GM19372 (cell line): ENCODE measurements at regions not wholly inside any gene's neighbourhood (a gene's known extent, or its start where the extent isn't known, plus 50 kb on each side); places are given as distances from the start of the nearest gene placed in this dataset.

ENCODE experiments used
- ATAC-seq: cut with Tn5 transposase; IDR thresholded peaks from one replicate; pipeline ENCODE4 v1.9.1; 2021; ENCODE audit warnings: mild to moderate bottlenecking, low read depth, moderate library complexity; ENCODE audit not compliant: unreplicated experiment

DNA sequence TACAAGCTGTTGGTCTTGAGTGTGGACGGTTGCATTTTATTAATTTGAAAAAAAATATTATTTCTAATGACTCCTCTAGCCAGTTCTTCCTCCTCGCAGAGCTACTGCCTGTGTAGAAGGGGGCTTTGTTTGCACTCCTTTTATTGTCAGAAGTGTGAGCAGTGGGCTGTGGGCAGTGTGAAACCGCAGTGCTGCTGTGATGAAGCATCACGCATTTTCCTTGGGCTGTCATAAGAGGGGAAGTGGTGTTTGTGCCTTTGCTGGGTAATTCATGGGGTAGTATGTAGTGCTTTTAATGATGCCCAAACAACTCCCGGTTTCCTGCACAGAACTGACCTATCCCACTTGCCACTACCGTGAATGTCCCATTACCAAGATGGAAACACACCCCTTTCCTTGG, 357.3 kb downstream of the ZNF536 start:
- ATAC-seq, result no peak

DNA sequence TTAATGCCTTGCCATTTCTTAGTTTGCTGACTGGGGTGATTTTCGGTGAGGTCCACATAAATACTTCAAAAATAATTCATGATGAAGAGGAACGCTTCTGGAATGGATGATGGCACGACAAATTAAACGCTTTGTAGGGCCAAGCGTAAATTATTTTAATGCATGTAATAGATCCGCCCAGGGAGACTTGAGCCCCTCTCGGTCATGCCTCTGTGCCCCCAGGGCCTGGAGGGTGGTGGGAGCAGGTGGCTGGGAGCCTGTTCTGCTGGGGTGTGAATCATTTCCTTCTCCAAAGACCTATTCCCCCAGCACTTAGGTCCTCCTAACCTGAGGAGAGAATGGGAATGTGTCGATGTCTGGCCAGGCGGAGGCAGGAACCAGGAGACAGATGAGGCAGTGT, 350.6 kb downstream of the ZNF536 start:
- no peak for ATAC-seq

GRCh38 chr19:30722186-30722585, 350.0 kb downstream of the ZNF536 start:
- no peak for ATAC-seq

- no peak for ATAC-seq
Observed at GRCh38 chr19:30719999-30720345, 347.8 kb downstream of the ZNF536 start.

DNA sequence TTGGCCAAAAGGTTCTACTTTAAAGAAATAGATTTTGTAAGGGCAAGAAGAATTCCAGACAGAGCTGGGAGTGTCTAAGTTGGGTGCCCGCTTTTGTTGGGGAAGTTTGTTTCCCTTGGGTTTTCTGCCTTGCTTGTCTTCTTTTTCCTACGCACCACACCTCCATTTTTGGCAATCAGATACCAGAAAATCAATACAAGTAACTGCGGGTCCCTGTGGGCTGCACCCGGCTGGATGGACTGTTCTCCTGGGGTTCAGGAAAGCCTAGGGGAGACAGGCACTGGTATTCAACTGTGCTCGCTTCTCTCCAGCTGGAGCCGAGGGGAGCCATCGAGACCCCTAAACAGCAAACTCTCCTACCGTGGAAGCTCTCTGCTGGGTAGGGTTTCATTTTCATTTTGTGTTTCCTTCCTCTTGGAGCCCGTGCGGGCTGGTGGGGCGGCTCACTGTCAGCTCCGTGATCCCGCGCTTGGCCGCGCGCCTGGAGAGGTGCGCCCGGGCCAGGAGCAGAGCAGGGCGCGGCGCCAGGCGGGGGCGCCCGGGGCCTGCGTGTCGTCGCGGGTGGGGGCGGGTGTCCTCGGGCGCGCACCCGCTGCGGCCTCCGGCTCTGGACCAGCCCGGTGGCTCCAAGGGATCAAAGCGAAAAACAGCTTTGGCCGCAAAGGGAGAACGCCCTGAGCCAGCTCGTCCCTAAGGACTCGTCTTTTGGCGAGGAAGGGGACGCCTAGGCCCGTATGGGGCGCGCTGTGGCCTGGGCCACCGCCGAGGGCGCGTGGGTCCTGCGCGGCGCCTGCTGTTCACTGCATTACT, 347.2 kb downstream of the ZNF536 start:
- ATAC-seq, result peak; percentile 46

DNA sequence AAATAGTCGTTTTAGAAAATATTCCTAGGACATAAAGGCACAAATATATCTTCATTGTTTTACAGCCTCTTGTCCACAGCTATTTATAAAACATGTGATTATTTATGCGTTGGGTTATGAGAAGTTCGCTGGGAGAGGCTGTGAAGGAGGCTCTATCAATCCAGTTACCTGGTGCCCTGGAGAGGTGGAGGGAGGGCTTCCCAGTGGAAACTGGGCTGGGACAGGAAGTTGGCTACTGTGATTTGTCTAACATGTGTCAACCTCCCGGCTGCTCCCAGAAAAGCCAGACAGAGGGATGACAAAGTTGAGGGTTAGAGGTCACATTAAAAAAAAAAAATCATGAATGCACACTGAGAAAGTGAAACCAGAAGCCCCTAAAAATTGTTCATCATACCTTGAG, 346.5 kb downstream of the ZNF536 start:
- no peak for ATAC-seq

DNA sequence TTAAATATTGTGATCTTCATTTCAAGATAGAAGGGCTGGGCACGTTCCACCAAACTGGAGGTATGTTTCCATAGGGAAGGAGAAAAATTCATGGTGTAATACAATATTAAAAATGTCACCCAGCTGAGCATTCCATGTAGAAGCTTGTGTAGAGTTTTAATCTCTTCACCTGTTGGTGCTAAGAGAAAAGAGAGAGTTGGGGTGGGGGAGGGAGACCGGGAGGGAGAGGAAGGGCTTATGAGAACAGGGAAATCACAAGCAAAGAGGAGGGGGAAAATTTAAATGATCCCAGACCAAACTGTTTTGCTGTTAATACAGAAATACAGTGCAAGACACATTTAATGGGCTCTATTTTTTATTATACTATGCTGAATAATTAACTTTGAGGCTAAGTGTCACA, 345.8 kb downstream of the ZNF536 start:
- no peak for ATAC-seq

GRCh38 chr19:30717381-30717780, 345.2 kb downstream of the ZNF536 start:
- ATAC-seq, result no peak

DNA sequence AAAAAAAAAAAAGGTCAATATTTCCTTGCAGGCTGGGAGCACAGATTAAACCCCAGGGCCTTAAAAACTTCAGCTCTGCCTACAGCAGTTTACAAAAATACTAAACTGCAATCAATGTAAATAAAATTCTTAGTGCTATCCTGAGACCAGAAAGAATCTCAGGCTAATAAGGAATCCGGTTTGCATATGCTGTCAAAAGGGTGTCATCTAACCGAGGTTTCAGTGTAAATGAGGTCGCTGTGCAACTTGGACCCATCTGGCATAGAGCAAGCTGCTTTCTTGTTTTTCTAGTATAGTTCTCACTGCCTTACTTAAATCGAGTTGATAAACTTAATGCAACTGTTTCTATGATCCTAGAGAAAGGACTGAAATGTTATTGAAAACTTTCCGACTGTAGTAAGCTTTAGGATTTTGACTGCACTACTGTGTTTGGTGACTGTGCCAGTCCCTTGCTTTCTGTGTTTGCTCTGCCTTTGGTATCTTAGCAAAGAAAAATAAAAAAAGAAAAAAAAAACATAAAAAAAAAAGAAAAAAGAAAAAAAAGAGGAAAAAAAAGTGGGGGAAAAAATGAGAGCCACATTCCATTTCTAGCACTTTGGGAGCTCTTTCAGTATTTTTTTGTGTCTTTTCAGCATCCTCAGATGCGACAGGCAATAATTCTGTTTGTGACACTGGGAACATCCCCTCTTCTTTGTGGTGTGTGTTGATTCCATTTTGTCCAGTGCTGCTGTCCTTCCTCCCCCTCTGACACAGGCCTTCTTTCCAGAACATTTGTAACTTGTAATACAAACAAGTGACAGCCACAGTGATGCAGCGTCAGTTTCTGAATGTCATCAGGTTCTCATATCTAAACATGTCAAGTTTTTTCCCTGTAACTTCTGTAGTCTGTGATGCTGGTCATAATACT, 340.5 kb downstream of the ZNF536 start:
- no peak for ATAC-seq

DNA sequence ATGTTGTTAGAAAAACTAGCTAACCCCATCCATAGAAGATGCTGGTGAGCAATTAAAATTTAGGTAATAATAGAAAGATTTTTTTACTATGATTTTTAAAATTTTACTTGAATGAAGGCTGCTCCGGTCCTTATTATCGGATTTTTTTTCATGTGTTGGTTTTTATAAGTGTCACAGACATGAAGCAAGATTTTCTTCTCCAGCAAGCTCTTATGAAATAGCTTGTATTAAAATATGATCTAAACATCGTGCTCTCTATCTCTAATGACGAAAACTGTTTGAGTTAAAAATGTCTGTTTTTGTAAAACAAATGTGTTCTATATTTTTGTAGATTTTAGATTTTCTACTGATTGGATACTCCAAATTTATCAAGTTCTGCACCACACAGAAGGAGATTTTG, 339.6 kb downstream of the ZNF536 start:
- ATAC-seq, result no peak

- no peak for ATAC-seq
Observed at GRCh38 chr19:30711296-30711695, 339.1 kb downstream of the ZNF536 start.

- ATAC-seq, result no peak
Observed at GRCh38 chr19:30710721-30711120, 338.5 kb downstream of the ZNF536 start.

DNA sequence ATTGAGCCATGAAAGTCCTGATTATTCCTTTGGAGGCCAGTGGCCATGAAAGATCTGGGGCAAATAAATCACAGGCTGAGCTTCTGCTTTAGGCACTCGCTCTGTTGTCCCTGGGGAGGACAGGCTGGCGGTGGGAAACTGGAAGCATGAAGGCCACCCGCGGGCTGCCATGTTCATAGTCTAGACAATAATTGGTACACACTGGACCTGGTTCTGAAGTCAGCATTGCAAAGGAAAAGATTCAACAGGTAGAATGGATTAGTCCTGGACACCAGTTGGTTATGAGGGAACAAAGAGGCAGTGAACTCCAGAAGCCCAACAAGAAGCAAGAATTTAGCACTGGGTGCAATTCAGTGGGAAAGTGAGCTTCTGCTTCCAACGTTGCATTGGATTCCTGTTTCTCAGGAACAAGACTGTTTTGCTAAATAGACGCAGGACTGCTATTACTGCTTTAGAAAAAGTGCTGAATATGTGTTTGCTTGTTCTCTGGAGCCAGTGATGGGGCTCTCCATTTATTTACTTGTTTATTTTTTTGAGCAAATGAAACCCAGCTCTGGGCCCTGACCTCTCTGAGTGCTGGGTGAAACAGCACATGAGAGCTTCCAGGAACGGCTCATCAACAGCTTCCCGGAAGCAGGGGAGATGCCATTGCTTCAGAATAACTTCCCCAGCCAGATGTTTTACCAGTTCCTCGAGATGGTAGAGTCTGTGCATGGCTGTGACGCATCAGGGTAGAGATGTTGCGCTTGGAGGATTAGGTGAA, 336.4 kb downstream of the ZNF536 start:
- no peak for ATAC-seq

DNA sequence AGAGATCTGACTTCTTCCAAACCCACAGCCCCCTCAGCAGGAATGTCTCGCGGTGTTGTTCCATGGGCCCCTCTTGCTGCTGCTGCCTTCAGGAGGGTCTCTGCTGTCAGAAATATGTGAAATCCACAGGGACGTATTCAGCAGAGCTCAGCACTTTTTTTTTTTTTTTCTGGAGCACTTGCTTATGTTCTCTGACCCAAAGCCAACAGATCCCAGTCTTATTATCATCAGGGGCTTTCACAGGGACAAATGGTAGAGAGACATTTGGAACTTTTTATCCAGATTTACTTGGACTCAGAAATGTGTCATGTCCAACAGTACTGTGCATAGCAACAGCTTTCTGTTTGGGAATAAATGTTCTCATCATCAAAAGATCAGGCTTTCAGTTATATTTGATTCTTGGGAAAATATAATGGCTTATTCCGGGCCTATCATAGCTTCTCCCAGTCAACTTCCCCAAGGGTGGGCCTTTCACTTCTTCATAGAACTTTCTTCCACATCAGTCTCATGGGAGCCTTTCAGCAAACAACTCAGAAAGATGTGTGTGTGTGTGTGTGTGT, 332.7 kb downstream of the ZNF536 start:
- no peak for ATAC-seq

- no peak for ATAC-seq
Observed at GRCh38 chr19:30703645-30704044, 331.5 kb downstream of the ZNF536 start.

DNA sequence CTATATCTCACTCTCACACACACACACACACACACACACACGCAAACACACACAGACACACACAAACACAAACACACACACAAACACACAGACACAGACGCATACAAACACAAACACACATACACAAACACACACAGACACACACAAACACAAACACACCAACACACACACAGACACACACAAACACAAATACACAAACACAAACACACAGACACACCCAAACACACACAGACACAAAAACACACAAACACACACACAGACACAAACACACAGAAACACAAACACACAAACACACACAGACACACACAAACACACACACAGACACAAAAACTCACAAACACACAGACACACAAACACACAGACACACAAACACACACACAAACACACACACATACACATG, 329.0 kb downstream of the ZNF536 start:
- no peak for ATAC-seq

- no peak for ATAC-seq
Observed at GRCh38 chr19:30699871-30700280, 327.7 kb downstream of the ZNF536 start.

DNA sequence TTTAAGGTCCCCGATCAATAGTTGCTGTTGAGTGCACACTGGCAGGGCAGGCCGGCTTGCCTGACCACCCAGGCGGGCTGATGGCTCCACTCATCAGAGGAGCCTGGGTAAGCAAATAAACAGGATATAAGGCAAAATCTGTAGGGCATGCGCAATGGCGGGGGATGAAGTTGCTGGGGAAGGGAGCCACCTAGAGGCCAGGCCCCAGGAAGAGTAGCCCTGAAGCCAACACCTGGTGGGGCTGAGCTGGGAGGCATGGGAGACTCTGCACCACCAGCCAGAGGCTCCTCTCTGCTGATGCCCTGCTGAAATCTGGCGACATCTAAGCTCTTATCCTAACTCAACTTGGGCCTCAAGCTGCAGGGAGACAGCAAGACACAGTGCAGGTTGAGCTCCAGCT, 324.3 kb downstream of the ZNF536 start:
- ATAC-seq, result no peak

DNA sequence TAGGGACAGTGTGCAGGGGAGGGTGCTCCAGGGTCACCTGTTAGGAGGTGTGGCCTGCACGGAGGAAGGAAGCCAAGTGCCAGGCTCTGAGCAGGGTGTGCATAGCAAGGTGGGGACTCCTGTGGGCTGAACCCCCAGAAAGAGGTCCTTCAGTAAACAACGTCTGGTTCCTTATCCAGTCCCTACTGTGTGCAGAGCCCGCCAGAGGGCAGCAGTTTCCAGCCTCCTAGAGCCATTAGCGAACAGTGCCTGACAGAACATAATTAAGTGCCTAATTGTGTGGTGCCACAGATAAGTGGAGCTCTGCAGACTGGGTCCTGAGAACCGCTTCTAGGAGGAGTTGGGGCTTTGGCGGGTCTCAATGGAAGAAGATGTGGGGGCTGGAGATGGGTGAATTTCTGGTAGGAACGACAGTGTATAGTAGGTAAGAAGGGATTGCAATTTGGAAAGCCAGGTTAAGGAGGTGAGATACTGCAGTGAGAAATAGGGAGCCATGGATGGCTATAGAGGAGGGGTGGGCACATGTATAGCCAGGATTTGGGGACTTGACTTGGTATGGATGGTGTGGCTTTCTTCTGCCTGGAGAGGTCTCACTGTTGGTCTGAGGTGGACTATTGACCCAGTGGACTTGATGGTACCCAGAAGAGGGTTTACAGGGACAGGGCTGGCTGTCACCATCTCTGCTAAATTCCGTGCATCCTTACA, 323.1 kb downstream of the ZNF536 start:
- ATAC-seq, result no peak

- ATAC-seq, result no peak
Observed at GRCh38 chr19:30694156-30694755, 322.1 kb downstream of the ZNF536 start.
